ENCODE measurements at regions not wholly inside any gene's neighbourhood (a gene's known extent, or its start where the extent isn't known, plus 50 kb on each side); places are given as distances from the start of the nearest gene placed in this dataset.
A peak's percentile ranks its signal among the peaks of the same experiment; 100 is the strongest.

DNA sequence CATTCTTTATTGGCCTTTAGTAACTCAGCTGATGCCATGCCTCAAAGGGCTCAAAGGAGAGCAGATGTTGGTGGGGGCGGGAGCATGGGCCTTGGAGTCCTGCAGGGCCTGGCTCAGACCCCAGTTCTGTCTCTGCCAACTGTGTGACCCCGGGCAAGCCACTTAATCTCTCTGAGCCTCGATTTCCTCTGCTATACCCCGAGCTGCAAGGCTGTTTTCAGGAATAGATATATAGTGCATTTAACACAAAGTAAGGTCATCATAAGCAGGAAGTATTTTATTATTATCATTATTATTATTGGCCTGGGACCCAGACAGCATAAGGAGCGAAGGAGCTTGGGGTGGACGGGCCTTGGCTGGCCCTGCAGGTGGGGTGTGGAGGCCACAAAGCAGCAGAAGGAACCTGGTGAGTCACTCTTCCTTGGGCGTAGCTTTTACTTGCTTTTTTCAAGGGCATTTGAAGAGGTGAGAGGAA, 162.7 kb downstream of the INHBB start:
- no peak overlapping the region for H4K91ac ChIP-seq (ENCODE audit: low read depth, low read length, poor library complexity)
- peak overlapping the region; percentile 28 for H2BK120ac ChIP-seq (ENCODE audit: low read depth, low read length)
- DNase-seq (ENCODE audit: low spot score): no peak
- no peak overlapping the region for H3K23ac ChIP-seq (ENCODE audit: low read depth, low read length, poor library complexity)
- no peak overlapping the region for H3K27ac ChIP-seq (replicated peaks; ENCODE audit: low read length)
- no peak overlapping the region for H2BK5ac ChIP-seq (ENCODE audit: low read length)
- no peak overlapping the region for H3K4me2 ChIP-seq (ENCODE audit: insufficient read depth, low read length, poor library complexity, severe bottlenecking)
- peaks cover 8 to 13% of the 10 kb centered on the region in 2 donors for H3K4me1 ChIP-seq (ENCODE audit: control insufficient read depth in 2 of 2, insufficient read depth in 1 of 2, low read depth in 1 of 2, low read length in 2 of 2)
- H3K4ac ChIP-seq (ENCODE audit: low read length): no peak overlapping the region
- H3K18ac ChIP-seq (ENCODE audit: low read length): no peak overlapping the region
- H2BK12ac ChIP-seq (ENCODE audit: low read length): no peak overlapping the region
- WGBS, 2 donors (ENCODE audit: extremely low coverage in 2 of 2, insufficient read length in 2 of 2, insufficient replicate concordance in 1 of 2): no CpG with 5 or more reads among the region's 7 CpGs
- H3K4me3 ChIP-seq (ENCODE audit: low read length in 2 of 2): no peak overlapping the region
- no peak overlapping the region for H4K8ac ChIP-seq (ENCODE audit: low read depth, low read length)
- no peak overlapping the region for H2BK15ac ChIP-seq (ENCODE audit: low read length)
- H3K14ac ChIP-seq (ENCODE audit: low read length): no peak overlapping the region
- no peaks in the 10 kb centered on the region for H3K36me3 ChIP-seq (replicated peaks in 1 of 2; ENCODE audit: control insufficient read depth in 2 of 2, insufficient read depth in 2 of 2, low read length in 2 of 2)
- H3K27me3 ChIP-seq (ENCODE audit: control insufficient read depth in 3 of 3, insufficient read depth in 3 of 3, low read depth in 1 of 3, low read length in 3 of 3): peaks cover 0 to 45% (median 0%) of the 10 kb centered on the region in 3 experiments
- H2AFZ ChIP-seq (ENCODE audit: low read length): no peak overlapping the region
- H3K9me3 ChIP-seq (replicated peaks in 1 of 2; ENCODE audit: control insufficient read depth in 2 of 2, insufficient read depth in 1 of 2, low read depth in 1 of 2, low read length in 2 of 2): no peaks in the 10 kb centered on the region
- no peak overlapping the region for H2AK5ac ChIP-seq (ENCODE audit: low read depth, low read length)
- H3K9ac ChIP-seq (ENCODE audit: low read depth, low read length, poor library complexity): no peak overlapping the region
- peaks cover 3% of the 10 kb centered on the region for H3K79me1 ChIP-seq (ENCODE audit: low read depth, low read length)

DNA sequence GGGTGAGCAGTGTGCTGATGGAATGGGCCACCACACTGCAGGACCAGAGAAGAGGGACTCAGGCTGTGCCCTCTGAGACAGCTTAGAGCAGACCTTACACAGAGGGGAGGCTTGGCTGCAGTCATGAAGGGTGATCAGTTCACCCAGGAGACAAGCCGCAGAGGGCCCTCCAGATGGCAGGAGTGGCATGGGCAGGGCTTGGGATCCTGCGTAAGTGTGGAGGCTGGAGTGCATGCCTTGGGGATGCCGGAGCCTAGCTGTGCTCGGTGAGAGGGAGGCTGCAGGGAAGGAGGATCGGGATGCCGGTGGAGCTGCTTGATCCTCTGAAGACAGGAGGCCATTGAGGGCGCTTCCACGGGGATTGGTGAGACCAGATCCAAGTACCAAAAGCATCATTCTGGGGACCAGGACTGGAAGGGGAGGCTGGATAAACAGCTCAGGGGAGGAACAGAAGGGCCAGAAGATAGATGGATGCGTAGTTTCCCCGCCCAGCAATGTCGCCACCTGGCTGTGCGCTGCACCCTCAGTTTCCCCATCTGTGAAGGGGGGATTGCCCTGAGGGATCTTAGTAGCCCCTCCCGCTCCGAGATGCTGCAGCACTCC, 163.4 kb downstream of the INHBB start:
- no CpG with 5 or more reads among the region's 14 CpGs for whole genome bisulfite sequencing, 2 donors (ENCODE audit: extremely low coverage in 2 of 2, insufficient read length in 2 of 2, insufficient replicate concordance in 1 of 2)
- Histone ChIP-seq H4K91ac (ENCODE audit: low read depth, low read length, poor library complexity) (no peak overlapping the region), H3K14ac (ENCODE audit: low read length) (peak overlapping the region; percentile 47), H3K27ac (replicated peaks; ENCODE audit: low read length) (no peak overlapping the region), H3K27me3 (ENCODE audit: control insufficient read depth in 3 of 3, insufficient read depth in 3 of 3, low read depth in 1 of 3, low read length in 3 of 3) (peaks cover 0 to 38% (median 0%) of the 10 kb centered on the region in 3 experiments), H3K9me3 (replicated peaks in 1 of 2; ENCODE audit: control insufficient read depth in 2 of 2, insufficient read depth in 1 of 2, low read depth in 1 of 2, low read length in 2 of 2) (no peaks in the 10 kb centered on the region), H3K18ac (ENCODE audit: low read length) (peak overlapping the region; percentile 84), H2AK5ac (ENCODE audit: low read depth, low read length) (peak overlapping the region; percentile 40), H3K4me2 (ENCODE audit: insufficient read depth, low read length, poor library complexity, severe bottlenecking) (no peak overlapping the region), H2AFZ (ENCODE audit: low read length) (no peak overlapping the region), H3K4ac (ENCODE audit: low read length) (no peak overlapping the region), H4K8ac (ENCODE audit: low read depth, low read length) (peak overlapping the region; percentile 23), H2BK5ac (ENCODE audit: low read length) (no peak overlapping the region), H2BK15ac (ENCODE audit: low read length) (peak overlapping the region; percentile 37), H3K23ac (ENCODE audit: low read depth, low read length, poor library complexity) (no peak overlapping the region), H3K4me1 (ENCODE audit: control insufficient read depth in 2 of 2, insufficient read depth in 1 of 2, low read depth in 1 of 2, low read length in 2 of 2) (peaks cover 4 to 13% of the 10 kb centered on the region in 2 donors), H2BK12ac (ENCODE audit: low read length) (no peak overlapping the region), H2BK120ac (ENCODE audit: low read depth, low read length) (peak overlapping the region; percentile 28), H3K79me1 (ENCODE audit: low read depth, low read length) (peaks cover 3% of the 10 kb centered on the region), H3K9ac (ENCODE audit: low read depth, low read length, poor library complexity) (peak overlapping the region; percentile 30), H3K36me3 (replicated peaks in 1 of 2; ENCODE audit: control insufficient read depth in 2 of 2, insufficient read depth in 2 of 2, low read length in 2 of 2) (no peaks in the 10 kb centered on the region), H3K4me3 (ENCODE audit: low read length in 2 of 2) (no peak overlapping the region)
- no peak for DNase-seq (ENCODE audit: low spot score)

DNA sequence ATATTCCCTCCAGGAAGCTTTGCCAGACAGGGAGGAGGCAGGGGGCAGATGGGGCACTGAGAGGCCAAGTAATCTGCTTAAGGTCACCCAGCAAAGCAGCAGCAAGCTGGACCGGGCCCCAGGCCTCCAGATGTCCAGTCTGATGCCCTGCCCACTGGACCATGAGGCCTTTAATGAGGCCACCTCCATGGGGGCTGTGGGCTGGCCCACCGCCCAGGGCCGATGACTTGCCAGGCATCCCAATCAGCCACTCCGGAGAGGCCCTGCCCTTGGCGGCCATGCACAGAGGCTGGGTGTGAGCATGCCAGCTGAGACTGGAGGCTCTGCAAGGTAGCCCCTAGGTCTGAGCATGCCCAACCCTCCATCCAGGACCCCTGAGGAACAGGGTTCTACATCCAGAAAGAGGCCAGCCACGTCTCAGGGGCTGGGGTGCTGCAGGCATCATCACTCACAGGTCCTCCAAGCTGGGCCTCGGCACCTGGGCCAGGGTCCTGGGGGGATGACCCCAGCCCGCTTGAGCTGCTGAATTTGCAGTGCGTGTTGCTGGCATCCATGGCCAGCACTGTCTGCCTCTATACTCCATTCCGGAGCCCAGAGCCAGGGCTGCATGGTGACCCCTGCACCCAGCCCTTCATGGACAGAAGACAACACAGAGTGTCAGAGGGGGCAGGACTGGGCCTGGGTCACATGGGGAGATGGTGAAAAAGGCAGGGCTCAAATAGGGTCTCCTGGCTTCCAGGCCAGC, 164.2 kb downstream of the INHBB start:
- Histone ChIP-seq H3K4me3 (ENCODE audit: low read length in 2 of 2) (no peak overlapping the region), H4K91ac (ENCODE audit: low read depth, low read length, poor library complexity) (no peak overlapping the region), H3K27me3 (ENCODE audit: control insufficient read depth in 3 of 3, insufficient read depth in 3 of 3, low read depth in 1 of 3, low read length in 3 of 3) (peaks cover 0 to 34% (median 0%) of the 10 kb centered on the region in 3 experiments), H2BK15ac (ENCODE audit: low read length) (peak overlapping the region; percentile 58), H3K4me2 (ENCODE audit: insufficient read depth, low read length, poor library complexity, severe bottlenecking) (no peak overlapping the region), H3K14ac (ENCODE audit: low read length) (no peak overlapping the region), H3K23ac (ENCODE audit: low read depth, low read length, poor library complexity) (peak overlapping the region; percentile 52), H3K9me3 (replicated peaks in 1 of 2; ENCODE audit: control insufficient read depth in 2 of 2, insufficient read depth in 1 of 2, low read depth in 1 of 2, low read length in 2 of 2) (no peaks in the 10 kb centered on the region), H3K4me1 (ENCODE audit: control insufficient read depth in 2 of 2, insufficient read depth in 1 of 2, low read depth in 1 of 2, low read length in 2 of 2) (peaks cover 4 to 13% of the 10 kb centered on the region in 2 donors), H2BK5ac (ENCODE audit: low read length) (no peak overlapping the region), H4K8ac (ENCODE audit: low read depth, low read length) (no peak overlapping the region), H2BK120ac (ENCODE audit: low read depth, low read length) (peak overlapping the region; percentile 77), H2AK5ac (ENCODE audit: low read depth, low read length) (peak overlapping the region; percentile 92), H3K9ac (ENCODE audit: low read depth, low read length, poor library complexity) (no peak overlapping the region), H3K79me1 (ENCODE audit: low read depth, low read length) (peaks cover 3% of the 10 kb centered on the region), H3K27ac (replicated peaks; ENCODE audit: low read length) (no peak overlapping the region), H2AFZ (ENCODE audit: low read length) (no peak overlapping the region), H3K36me3 (replicated peaks in 1 of 2; ENCODE audit: control insufficient read depth in 2 of 2, insufficient read depth in 2 of 2, low read length in 2 of 2) (no peaks in the 10 kb centered on the region), H3K18ac (ENCODE audit: low read length) (peak overlapping the region; percentile 64), H2BK12ac (ENCODE audit: low read length) (no peak overlapping the region), H3K4ac (ENCODE audit: low read length) (no peak overlapping the region)
- DNase-seq (ENCODE audit: low spot score): no peak
- WGBS, 2 donors (ENCODE audit: extremely low coverage in 2 of 2, insufficient read length in 2 of 2, insufficient replicate concordance in 1 of 2): no CpG with 5 or more reads among the region's 10 CpGs

DNA sequence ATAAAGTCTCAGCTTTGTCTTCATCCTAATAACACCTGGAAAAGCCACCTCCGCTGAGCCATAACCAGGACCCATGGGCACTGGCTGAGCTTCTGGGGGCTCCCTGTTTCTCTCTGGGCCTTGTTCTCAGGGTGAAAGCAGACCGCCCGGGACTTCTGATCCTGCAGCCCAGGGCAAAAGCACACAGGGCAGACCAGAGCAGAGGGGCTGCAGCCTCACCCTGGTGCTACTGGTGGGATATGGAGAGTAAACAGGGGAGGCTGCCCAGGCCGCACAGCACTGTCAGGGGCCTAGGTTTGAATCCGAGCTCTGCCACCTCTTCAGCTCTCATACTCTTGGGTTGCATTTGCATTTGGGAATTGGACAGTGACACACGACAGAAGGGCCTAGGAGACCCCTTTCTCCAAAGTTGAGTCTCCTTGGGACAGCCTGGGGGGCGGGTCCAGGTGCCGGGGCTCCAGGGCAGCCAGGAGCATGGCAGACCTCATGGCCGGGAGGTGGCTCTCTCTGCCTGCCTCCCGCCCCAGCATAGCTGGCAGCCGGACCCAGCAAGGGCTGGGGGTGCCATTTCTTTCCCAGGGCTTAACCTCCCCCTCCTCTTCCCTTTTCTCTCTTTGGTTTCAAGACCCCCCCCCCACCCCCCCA, 164.9 kb downstream of the INHBB start:
- Histone ChIP-seq H2BK5ac (ENCODE audit: low read length) (no peak overlapping the region), H3K36me3 (replicated peaks in 1 of 2; ENCODE audit: control insufficient read depth in 2 of 2, insufficient read depth in 2 of 2, low read length in 2 of 2) (no peaks in the 10 kb centered on the region), H3K4me1 (ENCODE audit: control insufficient read depth in 2 of 2, insufficient read depth in 1 of 2, low read depth in 1 of 2, low read length in 2 of 2) (peaks cover 4 to 13% of the 10 kb centered on the region in 2 donors), H4K91ac (ENCODE audit: low read depth, low read length, poor library complexity) (no peak overlapping the region), H2BK120ac (ENCODE audit: low read depth, low read length) (no peak overlapping the region), H3K4me3 (ENCODE audit: low read length in 2 of 2) (no peak overlapping the region), H3K23ac (ENCODE audit: low read depth, low read length, poor library complexity) (no peak overlapping the region), H3K4me2 (ENCODE audit: insufficient read depth, low read length, poor library complexity, severe bottlenecking) (no peak overlapping the region), H3K9ac (ENCODE audit: low read depth, low read length, poor library complexity) (no peak overlapping the region), H3K4ac (ENCODE audit: low read length) (no peak overlapping the region), H3K9me3 (replicated peaks in 1 of 2; ENCODE audit: control insufficient read depth in 2 of 2, insufficient read depth in 1 of 2, low read depth in 1 of 2, low read length in 2 of 2) (no peaks in the 10 kb centered on the region), H2BK12ac (ENCODE audit: low read length) (no peak overlapping the region), H3K14ac (ENCODE audit: low read length) (no peak overlapping the region), H3K18ac (ENCODE audit: low read length) (no peak overlapping the region), H4K8ac (ENCODE audit: low read depth, low read length) (no peak overlapping the region), H3K27me3 (ENCODE audit: control insufficient read depth in 3 of 3, insufficient read depth in 3 of 3, low read depth in 1 of 3, low read length in 3 of 3) (peaks cover 0 to 27% (median 0%) of the 10 kb centered on the region in 3 experiments), H3K27ac (replicated peaks; ENCODE audit: low read length) (no peak overlapping the region), H2BK15ac (ENCODE audit: low read length) (peak overlapping the region; percentile 15), H3K79me1 (ENCODE audit: low read depth, low read length) (peaks cover 3% of the 10 kb centered on the region), H2AFZ (ENCODE audit: low read length) (no peak overlapping the region), H2AK5ac (ENCODE audit: low read depth, low read length) (peak overlapping the region; percentile 92)
- DNase-seq (ENCODE audit: low spot score): no peak
- WGBS, 2 donors (ENCODE audit: extremely low coverage in 2 of 2, insufficient read length in 2 of 2, insufficient replicate concordance in 1 of 2): no CpG with 5 or more reads among the region's 11 CpGs

All from neuronal stem cell (in vitro differentiated cells).